Activated naive CD8-positive, alpha-beta T cell treated with anti-CD3 and anti-CD28 coated beads, Interleukin-2, amount 50 U/mL, for 24 hours (primary cell): ENCODE measurements at regions not wholly inside any gene's neighbourhood (a gene's known extent, or its start where the extent isn't known, plus 50 kb on each side); places are given as distances from the start of the nearest gene placed in this dataset.

Experiments
- ATAC-seq: fragments of 150-1000 bp; cut with Tn5 transposase; one replicate; pipeline ENCODE4 v1.10.0; 2021
- DNase-seq: peaks from one replicate; pipeline ENCODE4 v3.0.0; 2021
- H3K27ac Mint-ChIP-seq: one replicate; pipeline ENCODE4 v1.8.0; 2021; ENCODE audit warnings: mild to moderate bottlenecking, mixed read lengths
- H3K27me3 Mint-ChIP-seq: one replicate; pipeline ENCODE4 v1.8.0; 2021; ENCODE audit warnings: mixed read lengths
- H3K36me3 Mint-ChIP-seq: one replicate; pipeline ENCODE4 v1.8.0; 2021; ENCODE audit warnings: low read depth, mixed read lengths
- H3K4me1 Mint-ChIP-seq: one replicate; pipeline ENCODE4 v1.8.0; 2021; ENCODE audit warnings: mixed read lengths
- H3K4me3 Mint-ChIP-seq: one replicate; pipeline ENCODE4 v1.8.0; 2021; ENCODE audit warnings: mild to moderate bottlenecking, moderate library complexity, mixed read lengths
- H3K9me3 Mint-ChIP-seq: one replicate; pipeline ENCODE4 v1.8.0; 2021; ENCODE audit warnings: mixed read lengths

GRCh38 chr5:138632900-138633489, 57.8 kb upstream of the HSPA9 start:
- Mint-ChIP-seq H3K4me3 (no peak overlapping the region), H3K36me3 (no peaks in the 10 kb centered on the region), H3K4me1 (peaks cover 3% of the 10 kb centered on the region), H3K27ac (no peak overlapping the region), H3K27me3 (peaks cover 51% of the 10 kb centered on the region), H3K9me3 (no peaks in the 10 kb centered on the region)
- ATAC-seq (peak; percentile 51), DNase-seq (peak; percentile 28)

GRCh38 chr5:138631096-138631928, 56.1 kb upstream of the HSPA9 start:
- peaks cover 3% of the 10 kb centered on the region for H3K4me1 Mint-ChIP-seq
- H3K4me3 Mint-ChIP-seq, result no peak overlapping the region
- H3K9me3 Mint-ChIP-seq, result no peaks in the 10 kb centered on the region
- peaks cover 48% of the 10 kb centered on the region for H3K27me3 Mint-ChIP-seq
- ATAC-seq, result no peak
- no peaks in the 10 kb centered on the region for H3K36me3 Mint-ChIP-seq
- H3K27ac Mint-ChIP-seq, result no peak overlapping the region
- DNase-seq, result no peak

- H3K27me3 Mint-ChIP-seq, result peaks cover 45% of the 10 kb centered on the region
- ATAC-seq (no peak), DNase-seq (no peak)
- H3K27ac Mint-ChIP-seq, result no peak overlapping the region
- peaks cover 3% of the 10 kb centered on the region for H3K4me1 Mint-ChIP-seq
- no peaks in the 10 kb centered on the region for H3K36me3 Mint-ChIP-seq
- H3K9me3 Mint-ChIP-seq, result no peaks in the 10 kb centered on the region
- H3K4me3 Mint-ChIP-seq, result no peak overlapping the region
These were observed 54.2 kb upstream of the HSPA9 start for GRCh38 chr5:138629392-138629791.

- H3K27me3 Mint-ChIP-seq, result peaks cover 37% of the 10 kb centered on the region
- H3K9me3 Mint-ChIP-seq, result no peaks in the 10 kb centered on the region
- H3K4me3 Mint-ChIP-seq, result no peak overlapping the region
- DNase-seq (no peak), ATAC-seq (no peak)
- no peak overlapping the region for H3K27ac Mint-ChIP-seq
- no peaks in the 10 kb centered on the region for H3K36me3 Mint-ChIP-seq
- H3K4me1 Mint-ChIP-seq, result no peaks in the 10 kb centered on the region
These were observed 51.2 kb upstream of the HSPA9 start for GRCh38 chr5:138626333-138626944.

- Mint-ChIP-seq H3K4me1 (no peaks in the 10 kb centered on the region), H3K27ac (no peak overlapping the region), H3K4me3 (no peak overlapping the region), H3K27me3 (peaks cover 46% of the 10 kb centered on the region), H3K36me3 (no peaks in the 10 kb centered on the region), H3K9me3 (no peaks in the 10 kb centered on the region)
- no peak for DNase-seq
- ATAC-seq, result no peak
These were observed 49.9 kb upstream of the HSPA9 start for GRCh38 chr5:138625134-138625533.
